ENCODE measurements at regions not wholly inside any gene's neighbourhood (a gene's known extent, or its start where the extent isn't known, plus 50 kb on each side); places are given as distances from the start of the nearest gene placed in this dataset.

DNA sequence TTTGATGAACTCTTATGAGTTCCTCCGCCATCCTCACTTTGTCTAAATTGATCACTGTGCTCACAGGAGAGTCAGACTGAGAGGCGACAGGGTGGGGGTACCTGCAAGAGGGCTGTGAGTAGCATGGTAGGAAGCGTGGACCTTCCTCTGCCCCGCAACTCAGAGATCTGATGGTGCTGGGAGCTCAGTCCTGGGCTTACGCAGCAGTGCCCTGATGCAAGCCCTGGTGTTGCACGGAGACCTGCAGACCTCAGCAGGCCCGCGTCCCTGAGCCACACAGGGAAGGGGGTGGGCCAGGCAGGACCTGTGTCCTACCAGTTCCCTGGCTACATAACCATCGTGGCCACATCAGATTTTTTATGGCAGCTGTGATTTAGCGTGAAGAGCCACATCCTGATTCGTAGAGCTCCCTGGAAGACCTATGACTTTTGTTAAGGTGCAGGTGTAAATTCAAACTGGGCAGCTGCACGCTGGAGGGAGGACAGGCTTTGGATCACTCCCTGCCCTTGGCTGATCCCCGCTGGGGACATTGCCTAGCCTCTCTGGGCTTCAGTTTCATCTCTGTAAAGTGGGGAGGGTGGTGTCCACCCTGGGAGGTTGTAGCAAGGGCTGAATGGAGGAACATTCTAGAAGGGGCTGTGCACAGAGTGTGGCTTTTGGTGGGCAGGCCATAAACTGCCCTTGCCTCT, 176.1 kb downstream of the KLF13 start:
- no peak for DNase-seq (ENCODE audit: low read depth)
- Mint-ChIP-seq H3K27ac (ENCODE audit: unreplicated experiment) (no peak overlapping the region), H3K36me3 (ENCODE audit: low read depth, unreplicated experiment) (peaks cover 3% of the 10 kb centered on the region), H3K4me1 (ENCODE audit: low read depth, unreplicated experiment) (peaks cover 3% of the 10 kb centered on the region), H3K4me3 (ENCODE audit: unreplicated experiment) (no peak overlapping the region), H3K27me3 (ENCODE audit: low read depth, unreplicated experiment) (peaks cover 3% of the 10 kb centered on the region), H3K9me3 (ENCODE audit: unreplicated experiment) (no peaks in the 10 kb centered on the region)
- no peak for FAIRE-seq
- H2AFZ ChIP-seq (ENCODE audit: low read depth, low read length): no peak overlapping the region
- no peak overlapping the region for H3K4me3 ChIP-seq (ENCODE audit: insufficient read depth, low read depth, low read length)
- no peak overlapping the region for H3K4me2 ChIP-seq (ENCODE audit: low read length)
- H3K36me3 ChIP-seq (ENCODE audit: insufficient read depth, low read length): no peaks in the 10 kb centered on the region
- H3K27me3 ChIP-seq (ENCODE audit: insufficient read depth, low read length): peaks cover 2% of the 10 kb centered on the region
- H3K27ac ChIP-seq (ENCODE audit: low read depth, low read length): no peak overlapping the region
- TF ChIP-seq, protein P1, sequence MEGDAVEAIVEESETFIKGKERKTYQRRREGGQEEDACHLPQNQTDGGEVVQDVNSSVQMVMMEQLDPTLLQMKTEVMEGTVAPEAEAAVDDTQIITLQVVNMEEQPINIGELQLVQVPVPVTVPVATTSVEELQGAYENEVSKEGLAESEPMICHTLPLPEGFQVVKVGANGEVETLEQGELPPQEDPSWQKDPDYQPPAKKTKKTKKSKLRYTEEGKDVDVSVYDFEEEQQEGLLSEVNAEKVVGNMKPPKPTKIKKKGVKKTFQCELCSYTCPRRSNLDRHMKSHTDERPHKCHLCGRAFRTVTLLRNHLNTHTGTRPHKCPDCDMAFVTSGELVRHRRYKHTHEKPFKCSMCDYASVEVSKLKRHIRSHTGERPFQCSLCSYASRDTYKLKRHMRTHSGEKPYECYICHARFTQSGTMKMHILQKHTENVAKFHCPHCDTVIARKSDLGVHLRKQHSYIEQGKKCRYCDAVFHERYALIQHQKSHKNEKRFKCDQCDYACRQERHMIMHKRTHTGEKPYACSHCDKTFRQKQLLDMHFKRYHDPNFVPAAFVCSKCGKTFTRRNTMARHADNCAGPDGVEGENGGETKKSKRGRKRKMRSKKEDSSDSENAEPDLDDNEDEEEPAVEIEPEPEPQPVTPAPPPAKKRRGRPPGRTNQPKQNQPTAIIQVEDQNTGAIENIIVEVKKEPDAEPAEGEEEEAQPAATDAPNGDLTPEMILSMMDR (IDR thresholded peaks at IDR 0.05; ENCODE audit: insufficient read depth, low read depth, low read length): no peak
- TF ChIP-seq EZH2 (IDR thresholded peaks at IDR 0.05; ENCODE audit: insufficient read depth, low read length): no peak
- no peaks in the 10 kb centered on the region for H4K20me1 ChIP-seq (ENCODE audit: insufficient read depth, low read length)
- no peak overlapping the region for H3K9ac ChIP-seq (ENCODE audit: low read length)
- H3K79me2 ChIP-seq (ENCODE audit: insufficient read depth, low read length): no peaks in the 10 kb centered on the region
- H3K4me1 ChIP-seq (ENCODE audit: insufficient read depth, low read length): no peaks in the 10 kb centered on the region
- H3K9me3 ChIP-seq (ENCODE audit: insufficient read depth, low read depth, low read length): no peaks in the 10 kb centered on the region

DNA sequence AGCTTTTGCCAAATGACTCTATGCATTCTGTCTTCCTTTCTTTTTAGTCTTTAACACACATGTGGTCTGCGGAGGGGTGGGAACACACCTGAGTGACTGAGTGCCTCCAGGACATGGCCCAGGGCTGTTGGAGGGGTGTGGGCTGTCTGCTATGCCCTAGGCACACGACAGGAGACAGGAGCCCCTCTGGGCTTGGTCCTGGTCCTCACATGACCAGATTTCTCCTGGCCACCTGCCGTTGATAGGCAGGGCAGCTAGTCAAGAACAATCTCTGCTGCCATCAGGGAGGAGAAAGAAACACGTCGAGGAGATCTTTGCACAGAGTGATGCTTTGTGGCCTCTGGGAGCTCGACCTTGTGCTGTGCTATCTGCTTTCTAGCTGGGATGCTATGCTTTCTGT, 176.6 kb downstream of the KLF13 start:
- DNase-seq (ENCODE audit: low read depth) (no peak), FAIRE-seq (no peak)
- Mint-ChIP-seq H3K4me1 (ENCODE audit: low read depth, unreplicated experiment) (peaks cover 3% of the 10 kb centered on the region), H3K27ac (ENCODE audit: unreplicated experiment) (no peak overlapping the region), H3K36me3 (ENCODE audit: low read depth, unreplicated experiment) (peaks cover 3% of the 10 kb centered on the region), H3K9me3 (ENCODE audit: unreplicated experiment) (no peaks in the 10 kb centered on the region), H3K27me3 (ENCODE audit: low read depth, unreplicated experiment) (peaks cover 3% of the 10 kb centered on the region), H3K4me3 (ENCODE audit: unreplicated experiment) (no peak overlapping the region)
- Histone ChIP-seq H2AFZ (ENCODE audit: low read depth, low read length) (no peak overlapping the region), H3K4me3 (ENCODE audit: insufficient read depth, low read depth, low read length) (no peak overlapping the region), H3K27ac (ENCODE audit: low read depth, low read length) (no peak overlapping the region), H3K9ac (ENCODE audit: low read length) (no peak overlapping the region), H3K9me3 (ENCODE audit: insufficient read depth, low read depth, low read length) (no peaks in the 10 kb centered on the region), H4K20me1 (ENCODE audit: insufficient read depth, low read length) (no peaks in the 10 kb centered on the region), H3K4me2 (ENCODE audit: low read length) (no peak overlapping the region), H3K27me3 (ENCODE audit: insufficient read depth, low read length) (peaks cover 2% of the 10 kb centered on the region), H3K4me1 (ENCODE audit: insufficient read depth, low read length) (no peaks in the 10 kb centered on the region), H3K79me2 (ENCODE audit: insufficient read depth, low read length) (no peaks in the 10 kb centered on the region), H3K36me3 (ENCODE audit: insufficient read depth, low read length) (no peaks in the 10 kb centered on the region)
- TF ChIP-seq EZH2 (IDR thresholded peaks at IDR 0.05; ENCODE audit: insufficient read depth, low read length): no peak
- TF ChIP-seq, protein P1 (IDR thresholded peaks at IDR 0.05; ENCODE audit: insufficient read depth, low read depth, low read length): no peak

DNA sequence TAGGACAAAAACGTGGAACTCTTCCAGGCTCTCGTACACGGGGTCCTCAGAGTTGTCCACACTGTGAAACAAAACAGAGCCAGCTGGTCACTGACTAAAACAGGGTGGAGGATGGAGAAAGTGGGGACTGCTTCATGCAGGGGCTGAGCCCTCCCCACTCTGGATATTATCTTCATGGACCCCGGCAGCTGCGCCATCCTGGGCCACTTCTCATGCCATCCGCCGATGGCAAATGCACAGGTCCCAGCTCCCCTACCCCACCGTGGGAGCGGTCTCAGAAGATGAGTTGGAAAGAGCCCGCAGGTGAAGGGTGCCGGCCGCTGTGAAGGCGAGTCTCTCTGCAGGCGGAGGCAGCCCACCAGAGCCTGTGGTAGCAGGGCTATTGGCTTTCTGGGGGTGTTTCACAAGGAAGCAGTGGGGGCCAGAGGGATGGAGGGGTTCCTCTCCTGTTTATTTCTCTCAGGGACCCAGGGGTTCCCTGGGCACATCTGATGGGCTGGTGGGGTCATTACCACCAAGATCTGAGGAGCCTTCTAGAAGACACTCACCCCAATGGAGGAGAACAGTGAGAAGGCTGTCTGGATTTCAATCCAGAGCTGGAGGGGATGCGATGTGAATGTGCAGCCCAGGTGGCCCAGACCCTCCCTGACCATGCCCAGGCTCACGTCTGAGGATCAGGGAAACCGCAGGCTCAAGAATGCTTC, 177.3 kb downstream of the KLF13 start:
- H3K27ac ChIP-seq (ENCODE audit: low read depth, low read length): no peak overlapping the region
- no peaks in the 10 kb centered on the region for H3K36me3 ChIP-seq (ENCODE audit: insufficient read depth, low read length)
- H3K36me3 Mint-ChIP-seq (ENCODE audit: low read depth, unreplicated experiment): peaks cover 3% of the 10 kb centered on the region
- no peak overlapping the region for H3K9ac ChIP-seq (ENCODE audit: low read length)
- no peak for DNase-seq (ENCODE audit: low read depth)
- peaks cover 2% of the 10 kb centered on the region for H3K27me3 ChIP-seq (ENCODE audit: insufficient read depth, low read length)
- no peaks in the 10 kb centered on the region for H4K20me1 ChIP-seq (ENCODE audit: insufficient read depth, low read length)
- H3K4me3 ChIP-seq (ENCODE audit: insufficient read depth, low read depth, low read length): no peak overlapping the region
- no peaks in the 10 kb centered on the region for H3K9me3 ChIP-seq (ENCODE audit: insufficient read depth, low read depth, low read length)
- TF ChIP-seq, protein P1 (IDR thresholded peaks at IDR 0.05; ENCODE audit: insufficient read depth, low read depth, low read length): no peak
- no peak for TF ChIP-seq EZH2 (IDR thresholded peaks at IDR 0.05; ENCODE audit: insufficient read depth, low read length)
- FAIRE-seq: no peak
- no peak overlapping the region for H3K4me2 ChIP-seq (ENCODE audit: low read length)
- no peaks in the 10 kb centered on the region for H3K4me1 ChIP-seq (ENCODE audit: insufficient read depth, low read length)
- H2AFZ ChIP-seq (ENCODE audit: low read depth, low read length): no peak overlapping the region
- no peak overlapping the region for H3K27ac Mint-ChIP-seq (ENCODE audit: unreplicated experiment)
- peaks cover 3% of the 10 kb centered on the region for H3K27me3 Mint-ChIP-seq (ENCODE audit: low read depth, unreplicated experiment)
- no peaks in the 10 kb centered on the region for H3K9me3 Mint-ChIP-seq (ENCODE audit: unreplicated experiment)
- H3K79me2 ChIP-seq (ENCODE audit: insufficient read depth, low read length): no peaks in the 10 kb centered on the region
- H3K4me3 Mint-ChIP-seq (ENCODE audit: unreplicated experiment): no peak overlapping the region
- peaks cover 3% of the 10 kb centered on the region for H3K4me1 Mint-ChIP-seq (ENCODE audit: low read depth, unreplicated experiment)
